PC-3 (cell line): ENCODE measurements at regions not wholly inside any gene's neighbourhood (a gene's known extent, or its start where the extent isn't known, plus 50 kb on each side); places are given as distances from the start of the nearest gene placed in this dataset.

Source experiments
- EZH2 ChIP-seq: fragments of 300-600 bp; sonication (generic); IDR thresholded peaks from one replicate; pipeline ENCODE4 v1.6.1; 2017; ENCODE audit warnings: antibody characterized with exemption, mild to moderate bottlenecking, low read length; ENCODE audit not compliant: unreplicated experiment
- EZH2phosphoT487 ChIP-seq: fragments of 300-600 bp; sonication (generic); IDR thresholded peaks from 2 replicates; pipeline ENCODE4 v1.6.1; 2018; ENCODE audit warnings: mild to moderate bottlenecking, antibody characterized with exemption, low read length, borderline replicate concordance
- TF ChIP-seq, protein P1 (sequence below): fragments of 300-600 bp; sonication (generic); conservative IDR thresholded peaks from 2 replicates; pipeline ENCODE4 v1.5.1; 2017; ENCODE audit warnings: antibody characterized with exemption, low read depth, mild to moderate bottlenecking, low read length

GRCh38 chrX:119303137-119303536 lies 67.1 kb downstream of the PGRMC1 start:
- TF ChIP-seq, protein P1, sequence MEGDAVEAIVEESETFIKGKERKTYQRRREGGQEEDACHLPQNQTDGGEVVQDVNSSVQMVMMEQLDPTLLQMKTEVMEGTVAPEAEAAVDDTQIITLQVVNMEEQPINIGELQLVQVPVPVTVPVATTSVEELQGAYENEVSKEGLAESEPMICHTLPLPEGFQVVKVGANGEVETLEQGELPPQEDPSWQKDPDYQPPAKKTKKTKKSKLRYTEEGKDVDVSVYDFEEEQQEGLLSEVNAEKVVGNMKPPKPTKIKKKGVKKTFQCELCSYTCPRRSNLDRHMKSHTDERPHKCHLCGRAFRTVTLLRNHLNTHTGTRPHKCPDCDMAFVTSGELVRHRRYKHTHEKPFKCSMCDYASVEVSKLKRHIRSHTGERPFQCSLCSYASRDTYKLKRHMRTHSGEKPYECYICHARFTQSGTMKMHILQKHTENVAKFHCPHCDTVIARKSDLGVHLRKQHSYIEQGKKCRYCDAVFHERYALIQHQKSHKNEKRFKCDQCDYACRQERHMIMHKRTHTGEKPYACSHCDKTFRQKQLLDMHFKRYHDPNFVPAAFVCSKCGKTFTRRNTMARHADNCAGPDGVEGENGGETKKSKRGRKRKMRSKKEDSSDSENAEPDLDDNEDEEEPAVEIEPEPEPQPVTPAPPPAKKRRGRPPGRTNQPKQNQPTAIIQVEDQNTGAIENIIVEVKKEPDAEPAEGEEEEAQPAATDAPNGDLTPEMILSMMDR, result no peak
- TF ChIP-seq EZH2 (no peak), EZH2phosphoT487 (no peak)
